HG02571 (cell line): ENCODE measurements at regions not wholly inside any gene's neighbourhood (a gene's known extent, or its start where the extent isn't known, plus 50 kb on each side); places are given as distances from the start of the nearest gene placed in this dataset.

ENCODE experiments used
- ATAC-seq: cut with Tn5 transposase; IDR thresholded peaks from one replicate; pipeline ENCODE4 v1.9.1; 2021; ENCODE audit warnings: mild to moderate bottlenecking, moderate library complexity; ENCODE audit not compliant: unreplicated experiment

GRCh38 chr1:221903594-221903993 lies 161.7 kb upstream of the DUSP10 start:
- no peak for ATAC-seq

GRCh38 chr1:221902961-221903360 lies 161.1 kb upstream of the DUSP10 start:
- ATAC-seq, result no peak

- no peak for ATAC-seq
Measured at GRCh38 chr1:221900678-221901077, 158.8 kb upstream of the DUSP10 start.

- ATAC-seq, result no peak
Measured at GRCh38 chr1:221897321-221897721, 155.4 kb upstream of the DUSP10 start.

GRCh38 chr1:221892301-221892830 lies 150.5 kb upstream of the DUSP10 start:
- no peak for ATAC-seq

- no peak for ATAC-seq
Measured at GRCh38 chr1:221891708-221892107, 149.8 kb upstream of the DUSP10 start.

- ATAC-seq, result no peak
Measured at GRCh38 chr1:221888801-221889200, 146.9 kb upstream of the DUSP10 start.

GRCh38 chr1:221888218-221888617 lies 146.3 kb upstream of the DUSP10 start:
- ATAC-seq, result no peak

GRCh38 chr1:221887758-221888157 lies 145.9 kb upstream of the DUSP10 start:
- no peak for ATAC-seq

- no peak for ATAC-seq
Measured at GRCh38 chr1:221887415-221887746, 145.5 kb upstream of the DUSP10 start.

- no peak for ATAC-seq
Measured at GRCh38 chr1:221886743-221887414, 145.0 kb upstream of the DUSP10 start.

GRCh38 chr1:221886311-221886710 lies 144.4 kb upstream of the DUSP10 start:
- ATAC-seq, result no peak

- ATAC-seq, result no peak
Measured at GRCh38 chr1:221884821-221885220, 142.9 kb upstream of the DUSP10 start.

GRCh38 chr1:221881805-221882581 lies 140.1 kb upstream of the DUSP10 start:
- ATAC-seq, result no peak

- ATAC-seq, result no peak
Measured at GRCh38 chr1:221880182-221880581, 138.3 kb upstream of the DUSP10 start.

GRCh38 chr1:221878134-221878533 lies 136.2 kb upstream of the DUSP10 start:
- peak; percentile 69 for ATAC-seq

GRCh38 chr1:221877311-221877710 lies 135.4 kb upstream of the DUSP10 start:
- no peak for ATAC-seq

- ATAC-seq, result no peak
Measured at GRCh38 chr1:221875004-221875330, 133.1 kb upstream of the DUSP10 start.

- no peak for ATAC-seq
Measured at GRCh38 chr1:221874285-221875003, 132.6 kb upstream of the DUSP10 start.

GRCh38 chr1:221873673-221874072 lies 131.8 kb upstream of the DUSP10 start:
- ATAC-seq, result no peak

GRCh38 chr1:221871056-221871455 lies 129.2 kb upstream of the DUSP10 start:
- ATAC-seq, result no peak

- ATAC-seq, result no peak
Measured at GRCh38 chr1:221869779-221870178, 127.9 kb upstream of the DUSP10 start.
